ENCODE measurements at regions not wholly inside any gene's neighbourhood (a gene's known extent, or its start where the extent isn't known, plus 50 kb on each side); places are given as distances from the start of the nearest gene placed in this dataset.
"Not testable (repeated sequence)": the region's sequence is repeated elsewhere in the genome, so short reads cannot be mapped to it uniquely, and the experiment has no call there.

GRCh38 chr3:194952841-194953241 is 267.2 kb downstream of the FAM43A start:
- DNase-seq = no peak

GRCh38 chr3:194953291-194953690 is 267.6 kb downstream of the FAM43A start:
- no peak for DNase-seq

GRCh38 chr3:194955546-194955945 is 269.9 kb downstream of the FAM43A start:
- DNase-seq = no peak

GRCh38 chr3:194955979-194956696 is 270.5 kb downstream of the FAM43A start:
- DNase-seq = no peak

- DNase-seq = no peak
Observed at GRCh38 chr3:194956697-194957396, 271.2 kb downstream of the FAM43A start.

GRCh38 chr3:194957743-194958240 is 272.1 kb downstream of the FAM43A start:
- no peak for DNase-seq

- DNase-seq = no peak
Observed at GRCh38 chr3:194959217-194959616, 273.5 kb downstream of the FAM43A start.

GRCh38 chr3:194959666-194960065 is 274.0 kb downstream of the FAM43A start:
- not testable (repeated sequence) for DNase-seq

- no peak for DNase-seq
Observed at GRCh38 chr3:194960446-194961032, 274.9 kb downstream of the FAM43A start.

GRCh38 chr3:194961149-194961548 is 275.5 kb downstream of the FAM43A start:
- DNase-seq = no peak

- no peak for DNase-seq
Observed at GRCh38 chr3:194961571-194961970, 275.9 kb downstream of the FAM43A start.

GRCh38 chr3:194962056-194962455 is 276.4 kb downstream of the FAM43A start:
- DNase-seq = no peak

GRCh38 chr3:194964809-194965208 is 279.1 kb downstream of the FAM43A start:
- no peak for DNase-seq

- DNase-seq = no peak
Observed at GRCh38 chr3:194967151-194968117, 281.8 kb downstream of the FAM43A start.

GRCh38 chr3:194970066-194970465 is 284.4 kb downstream of the FAM43A start:
- no peak for DNase-seq

GRCh38 chr3:194971009-194971408 is 285.3 kb downstream of the FAM43A start:
- no peak for DNase-seq

- no peak for DNase-seq
Observed at GRCh38 chr3:194971965-194972364, 286.3 kb downstream of the FAM43A start.

GRCh38 chr3:194972641-194973040 is 287.0 kb downstream of the FAM43A start:
- DNase-seq = no peak

GRCh38 chr3:194973366-194974000 is 287.8 kb downstream of the FAM43A start:
- DNase-seq = no peak

GRCh38 chr3:194974468-194975135 is 288.9 kb downstream of the FAM43A start:
- DNase-seq = no peak

- no peak for DNase-seq
Observed at GRCh38 chr3:194976049-194976451, 290.4 kb downstream of the FAM43A start.

- no peak for DNase-seq
Observed at GRCh38 chr3:194976874-194977273, 291.2 kb downstream of the FAM43A start.

All from activated CD4-positive, alpha-beta T cell treated with anti-CD3 and anti-CD28 coated beads for 4 hours (primary cell).